ENCODE measurements at regions not wholly inside any gene's neighbourhood (a gene's known extent, or its start where the extent isn't known, plus 50 kb on each side); places are given as distances from the start of the nearest gene placed in this dataset.

GRCh38 chr3:20256144-20256543 is 70.1 kb upstream of the SGO1 start:
- DNase-seq (ENCODE audit: low spot score, unreplicated experiment), result no peak
- no peaks in the 10 kb centered on the region for H3K27me3 Mint-ChIP-seq
- no peak for TF ChIP-seq CTCF (IDR thresholded peaks at IDR 0.05; ENCODE audit: unreplicated experiment)
- H3K4me3 Mint-ChIP-seq (ENCODE audit: low read depth), result no peak overlapping the region
- H3K36me3 Mint-ChIP-seq (ENCODE audit: insufficient read depth), result no peaks in the 10 kb centered on the region
- peaks cover 3% of the 10 kb centered on the region for H3K9me3 Mint-ChIP-seq (ENCODE audit: low read depth)
- no peak overlapping the region for H3K27ac Mint-ChIP-seq
- peaks cover 1% of the 10 kb centered on the region for H3K4me1 Mint-ChIP-seq (ENCODE audit: low read depth)

GRCh38 chr3:20254268-20255117 is 68.5 kb upstream of the SGO1 start:
- peaks cover 3% of the 10 kb centered on the region for H3K9me3 Mint-ChIP-seq (ENCODE audit: low read depth)
- TF ChIP-seq CTCF (IDR thresholded peaks at IDR 0.05; ENCODE audit: unreplicated experiment), result no peak

DNA sequence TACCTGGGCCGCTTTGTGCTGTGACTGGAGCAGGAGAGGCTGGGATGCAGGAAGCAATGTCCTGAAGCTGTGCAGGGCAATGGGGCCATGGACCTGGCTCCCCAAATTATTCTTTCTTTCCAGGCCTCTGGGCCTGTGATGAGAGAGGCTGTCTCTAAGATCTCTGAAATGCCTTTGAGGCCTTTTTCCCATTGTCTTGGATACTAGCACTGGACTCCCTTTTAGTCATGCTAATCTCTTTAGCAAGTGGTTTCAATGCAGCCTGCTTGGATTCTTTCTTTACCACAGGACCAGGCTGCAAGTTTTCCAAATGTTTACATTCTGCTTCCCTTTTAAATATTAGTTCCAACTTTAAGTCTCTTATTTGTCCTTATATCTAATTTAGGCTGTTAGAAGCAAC is 64.8 kb upstream of the SGO1 start:
- TF ChIP-seq CTCF (IDR thresholded peaks at IDR 0.05; ENCODE audit: unreplicated experiment), result no peak
- Mint-ChIP-seq H3K36me3 (ENCODE audit: insufficient read depth) (no peaks in the 10 kb centered on the region), H3K4me1 (ENCODE audit: low read depth) (no peaks in the 10 kb centered on the region), H3K4me3 (ENCODE audit: low read depth) (no peak overlapping the region), H3K27ac (no peak overlapping the region), H3K9me3 (ENCODE audit: low read depth) (peaks cover 3% of the 10 kb centered on the region), H3K27me3 (no peaks in the 10 kb centered on the region)
- DNase-seq (ENCODE audit: low spot score, unreplicated experiment), result no peak

More at GRCh38 chr3:20254268-20255117, 68.5 kb upstream of the SGO1 start:
- Mint-ChIP-seq H3K36me3 (ENCODE audit: insufficient read depth) (no peaks in the 10 kb centered on the region), H3K4me1 (ENCODE audit: low read depth) (peaks cover 1% of the 10 kb centered on the region), H3K27me3 (no peaks in the 10 kb centered on the region), H3K27ac (no peak overlapping the region), H3K4me3 (ENCODE audit: low read depth) (no peak overlapping the region)
- no peak for DNase-seq (ENCODE audit: low spot score, unreplicated experiment)

GRCh38 chr3:20250314-20250713 is 64.3 kb upstream of the SGO1 start:
- no peak for TF ChIP-seq CTCF (IDR thresholded peaks at IDR 0.05; ENCODE audit: unreplicated experiment)
- no peaks in the 10 kb centered on the region for H3K36me3 Mint-ChIP-seq (ENCODE audit: insufficient read depth)
- H3K9me3 Mint-ChIP-seq (ENCODE audit: low read depth), result peaks cover 2% of the 10 kb centered on the region
- H3K27me3 Mint-ChIP-seq, result no peaks in the 10 kb centered on the region
- no peak for DNase-seq (ENCODE audit: low spot score, unreplicated experiment)
- no peak overlapping the region for H3K4me3 Mint-ChIP-seq (ENCODE audit: low read depth)
- H3K4me1 Mint-ChIP-seq (ENCODE audit: low read depth), result peaks cover 2% of the 10 kb centered on the region
- no peak overlapping the region for H3K27ac Mint-ChIP-seq

DNA sequence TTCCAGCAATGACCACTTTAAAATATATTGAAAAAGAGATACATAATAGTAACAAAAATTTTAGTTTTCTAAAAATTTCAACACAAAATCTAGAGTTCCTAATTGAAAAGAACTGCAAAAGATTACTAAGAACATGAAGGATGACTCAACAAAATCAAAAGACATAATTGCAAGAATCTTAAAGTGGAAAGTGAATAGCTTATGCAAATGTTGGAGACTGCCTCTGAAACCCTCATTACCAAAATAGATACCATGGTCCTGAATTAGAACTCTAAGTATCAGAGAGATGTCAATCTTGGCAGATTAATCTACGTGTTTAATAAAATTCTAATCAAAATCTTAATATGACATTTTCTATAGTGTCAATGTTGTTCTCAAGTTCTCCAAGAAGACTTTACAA is 60.7 kb upstream of the SGO1 start:
- H3K4me1 Mint-ChIP-seq (ENCODE audit: low read depth), result peaks cover 2% of the 10 kb centered on the region
- no peak overlapping the region for H3K4me3 Mint-ChIP-seq (ENCODE audit: low read depth)
- DNase-seq (ENCODE audit: low spot score, unreplicated experiment), result no peak
- no peak for TF ChIP-seq CTCF (IDR thresholded peaks at IDR 0.05; ENCODE audit: unreplicated experiment)
- peaks cover 16% of the 10 kb centered on the region for H3K9me3 Mint-ChIP-seq (ENCODE audit: low read depth)
- no peaks in the 10 kb centered on the region for H3K36me3 Mint-ChIP-seq (ENCODE audit: insufficient read depth)
- H3K27me3 Mint-ChIP-seq, result no peaks in the 10 kb centered on the region
- no peak overlapping the region for H3K27ac Mint-ChIP-seq

Measured in progenitor cell of endocrine pancreas (in vitro differentiated cells).